ENCODE measurements at regions not wholly inside any gene's neighbourhood (a gene's known extent, or its start where the extent isn't known, plus 50 kb on each side); places are given as distances from the start of the nearest gene placed in this dataset.

GRCh38 chr11:30811226-30811755 lies 225.1 kb upstream of the MPPED2 start:
- no peak for DNase-seq
- Histone ChIP-seq H3K36me3 (no peaks in the 10 kb centered on the region), H3K9me3 (no peaks in the 10 kb centered on the region), H3K27me3 (no peaks in the 10 kb centered on the region), H3K4me3 (no peak overlapping the region)

- no peaks in the 10 kb centered on the region for H3K9me3 ChIP-seq
- H3K4me3 ChIP-seq = no peak overlapping the region
- H3K36me3 ChIP-seq = no peaks in the 10 kb centered on the region
- no peaks in the 10 kb centered on the region for H3K27me3 ChIP-seq
- DNase-seq = no peak
Observed at GRCh38 chr11:30810116-30810515, 224.0 kb upstream of the MPPED2 start.

GRCh38 chr11:30801357-30801756 lies 215.2 kb upstream of the MPPED2 start:
- no peaks in the 10 kb centered on the region for H3K36me3 ChIP-seq
- no peaks in the 10 kb centered on the region for H3K9me3 ChIP-seq
- H3K4me3 ChIP-seq = no peak overlapping the region
- H3K27me3 ChIP-seq = no peaks in the 10 kb centered on the region
- no peak for DNase-seq

GRCh38 chr11:30800904-30801303 lies 214.8 kb upstream of the MPPED2 start:
- Histone ChIP-seq H3K9me3 (no peaks in the 10 kb centered on the region), H3K4me3 (no peak overlapping the region), H3K27me3 (no peaks in the 10 kb centered on the region), H3K36me3 (no peaks in the 10 kb centered on the region)
- DNase-seq = no peak

GRCh38 chr11:30798547-30799236 lies 212.5 kb upstream of the MPPED2 start:
- DNase-seq = no peak
- Histone ChIP-seq H3K9me3 (no peaks in the 10 kb centered on the region), H3K27me3 (no peaks in the 10 kb centered on the region), H3K36me3 (no peaks in the 10 kb centered on the region), H3K4me3 (no peak overlapping the region)

- no peaks in the 10 kb centered on the region for H3K9me3 ChIP-seq
- H3K4me3 ChIP-seq = no peak overlapping the region
- peak; percentile 33 for DNase-seq
- no peaks in the 10 kb centered on the region for H3K36me3 ChIP-seq
- no peaks in the 10 kb centered on the region for H3K27me3 ChIP-seq
Observed at GRCh38 chr11:30789270-30789669, 203.1 kb upstream of the MPPED2 start.

GRCh38 chr11:30788849-30789248 lies 202.7 kb upstream of the MPPED2 start:
- Histone ChIP-seq H3K36me3 (no peaks in the 10 kb centered on the region), H3K4me3 (no peak overlapping the region), H3K27me3 (no peaks in the 10 kb centered on the region), H3K9me3 (no peaks in the 10 kb centered on the region)
- DNase-seq = no peak

- Histone ChIP-seq H3K9me3 (no peaks in the 10 kb centered on the region), H3K36me3 (no peaks in the 10 kb centered on the region), H3K4me3 (no peak overlapping the region), H3K27me3 (no peaks in the 10 kb centered on the region)
- DNase-seq = no peak
Observed at GRCh38 chr11:30786256-30787110, 200.3 kb upstream of the MPPED2 start.

GRCh38 chr11:30778596-30778995 lies 192.4 kb upstream of the MPPED2 start:
- no peaks in the 10 kb centered on the region for H3K27me3 ChIP-seq
- no peak for DNase-seq
- H3K9me3 ChIP-seq = no peaks in the 10 kb centered on the region
- H3K4me3 ChIP-seq = no peak overlapping the region
- no peaks in the 10 kb centered on the region for H3K36me3 ChIP-seq

- Histone ChIP-seq H3K9me3 (no peaks in the 10 kb centered on the region), H3K27me3 (no peaks in the 10 kb centered on the region), H3K36me3 (no peaks in the 10 kb centered on the region), H3K4me3 (no peak overlapping the region)
- DNase-seq = no peak
Observed at GRCh38 chr11:30775233-30775522, 189.0 kb upstream of the MPPED2 start.

GRCh38 chr11:30774496-30775232 lies 188.5 kb upstream of the MPPED2 start:
- no peaks in the 10 kb centered on the region for H3K27me3 ChIP-seq
- no peaks in the 10 kb centered on the region for H3K36me3 ChIP-seq
- DNase-seq = no peak
- no peaks in the 10 kb centered on the region for H3K9me3 ChIP-seq
- no peak overlapping the region for H3K4me3 ChIP-seq

- Histone ChIP-seq H3K4me3 (no peak overlapping the region), H3K9me3 (no peaks in the 10 kb centered on the region), H3K36me3 (no peaks in the 10 kb centered on the region), H3K27me3 (no peaks in the 10 kb centered on the region)
- DNase-seq = no peak
Observed at GRCh38 chr11:30772908-30773307, 186.8 kb upstream of the MPPED2 start.

GRCh38 chr11:30763951-30764350 lies 177.8 kb upstream of the MPPED2 start:
- Histone ChIP-seq H3K36me3 (no peaks in the 10 kb centered on the region), H3K9me3 (no peaks in the 10 kb centered on the region), H3K4me3 (no peak overlapping the region), H3K27me3 (no peaks in the 10 kb centered on the region)
- DNase-seq = no peak

- Histone ChIP-seq H3K4me3 (no peak overlapping the region), H3K27me3 (no peaks in the 10 kb centered on the region), H3K36me3 (no peaks in the 10 kb centered on the region), H3K9me3 (no peaks in the 10 kb centered on the region)
- DNase-seq = no peak
Observed at GRCh38 chr11:30762188-30762587, 176.0 kb upstream of the MPPED2 start.

GRCh38 chr11:30760345-30760744 lies 174.2 kb upstream of the MPPED2 start:
- no peaks in the 10 kb centered on the region for H3K27me3 ChIP-seq
- no peak for DNase-seq

GRCh38 chr11:30758946-30759504 lies 172.9 kb upstream of the MPPED2 start:
- Histone ChIP-seq H3K4me3 (no peak overlapping the region), H3K9me3 (no peaks in the 10 kb centered on the region), H3K27me3 (no peaks in the 10 kb centered on the region), H3K36me3 (no peaks in the 10 kb centered on the region)
- DNase-seq = no peak

More at GRCh38 chr11:30760345-30760744, 174.2 kb upstream of the MPPED2 start:
- H3K9me3 ChIP-seq = no peaks in the 10 kb centered on the region
- no peak overlapping the region for H3K4me3 ChIP-seq
- H3K36me3 ChIP-seq = no peaks in the 10 kb centered on the region

GRCh38 chr11:30758518-30758917 lies 172.4 kb upstream of the MPPED2 start:
- no peak overlapping the region for H3K4me3 ChIP-seq
- no peaks in the 10 kb centered on the region for H3K27me3 ChIP-seq
- no peak for DNase-seq
- no peaks in the 10 kb centered on the region for H3K9me3 ChIP-seq
- no peaks in the 10 kb centered on the region for H3K36me3 ChIP-seq

All from MG63 (cell line).